ENCODE measurements at regions not wholly inside any gene's neighbourhood (a gene's known extent, or its start where the extent isn't known, plus 50 kb on each side); places are given as distances from the start of the nearest gene placed in this dataset.

DNA sequence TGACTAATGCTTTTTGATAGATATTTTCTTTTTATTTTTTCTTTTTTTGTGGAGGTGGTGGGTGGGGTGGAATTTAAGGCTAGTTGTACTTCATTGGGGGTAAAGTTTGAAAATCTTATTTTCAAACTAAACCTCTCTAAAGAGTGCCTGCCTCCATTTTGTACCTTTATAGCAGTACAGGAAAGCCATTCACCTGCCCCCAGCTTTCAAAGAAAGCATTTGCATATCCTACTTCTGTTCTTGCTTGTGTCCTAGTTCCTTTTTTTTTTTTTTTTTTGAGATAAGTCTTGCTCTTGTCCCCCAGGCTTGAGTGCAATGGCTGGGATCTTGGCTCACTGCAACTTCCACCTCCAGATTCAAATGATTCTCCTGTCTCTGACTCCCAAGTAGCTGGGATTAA, 766.2 kb upstream of the LRRC4C start:
- no peak for DNase-seq

DNA sequence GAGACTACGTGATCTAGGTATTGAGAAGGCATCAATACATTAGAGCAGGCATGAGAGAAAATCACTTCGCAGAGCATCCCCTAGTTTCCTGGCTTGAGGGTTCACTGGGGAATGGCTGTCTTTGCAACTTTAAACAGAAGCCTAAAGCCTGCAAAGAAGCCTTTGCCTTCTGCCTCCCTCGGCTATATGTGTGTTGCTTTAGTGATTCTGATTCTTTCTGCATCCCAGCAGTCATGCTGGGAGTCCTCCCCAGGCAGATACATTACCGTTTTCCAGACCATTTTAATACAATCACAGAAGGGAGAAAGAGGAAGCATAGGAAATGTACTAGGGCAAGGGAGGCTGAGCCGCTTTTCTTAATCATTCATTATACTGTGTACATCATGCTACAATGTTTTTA, 773.2 kb upstream of the LRRC4C start:
- DNase-seq: no peak

DNA sequence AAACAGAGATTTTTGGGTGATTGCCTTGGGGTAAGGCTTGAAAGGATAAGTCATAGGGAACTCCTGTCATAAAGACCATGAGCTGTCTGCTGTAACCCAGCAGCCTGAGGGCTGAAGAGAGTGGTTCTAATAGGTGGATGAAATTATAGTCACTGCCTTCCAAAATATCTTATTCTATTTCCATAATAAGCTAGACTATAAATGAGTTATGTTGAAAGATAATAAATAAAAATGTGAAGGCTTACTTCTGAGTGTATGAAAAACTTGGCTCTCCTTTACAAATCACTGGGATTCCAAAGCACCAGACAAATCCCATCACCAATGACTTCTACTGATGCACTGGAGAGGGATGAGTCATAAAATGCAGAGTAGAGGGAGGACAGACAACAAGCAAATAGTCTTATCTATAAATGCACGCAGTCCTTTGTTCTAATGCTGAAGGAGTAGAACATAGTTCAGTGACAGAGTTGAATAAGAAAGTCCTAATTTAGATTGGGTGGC, 775.0 kb upstream of the LRRC4C start:
- no peak for DNase-seq

DNA sequence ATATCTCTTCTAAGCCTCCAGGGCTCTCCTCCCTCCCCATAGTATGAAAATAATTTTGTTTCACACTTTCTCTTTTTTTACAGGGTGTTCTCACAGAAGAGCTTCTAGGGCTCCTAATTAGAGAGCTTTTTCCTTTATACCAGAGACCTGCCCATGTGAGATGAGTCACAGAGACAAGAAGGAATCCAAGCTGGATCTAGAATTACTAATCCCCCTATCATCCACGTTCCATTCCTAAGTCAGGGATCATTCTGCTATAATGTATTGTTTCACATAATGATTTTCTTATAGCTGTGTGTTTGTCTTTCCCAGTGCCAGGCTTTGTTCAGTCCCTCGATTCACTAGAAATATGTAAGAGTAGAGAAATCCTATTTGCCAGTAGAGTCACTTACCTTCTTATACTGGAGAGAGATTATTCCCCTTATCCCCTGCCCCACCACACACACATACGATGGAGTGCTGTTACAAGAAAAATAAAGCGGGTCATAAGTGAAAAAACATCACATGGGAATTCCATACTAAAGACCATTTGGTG, 778.3 kb upstream of the LRRC4C start:
- DNase-seq: no peak

DNA sequence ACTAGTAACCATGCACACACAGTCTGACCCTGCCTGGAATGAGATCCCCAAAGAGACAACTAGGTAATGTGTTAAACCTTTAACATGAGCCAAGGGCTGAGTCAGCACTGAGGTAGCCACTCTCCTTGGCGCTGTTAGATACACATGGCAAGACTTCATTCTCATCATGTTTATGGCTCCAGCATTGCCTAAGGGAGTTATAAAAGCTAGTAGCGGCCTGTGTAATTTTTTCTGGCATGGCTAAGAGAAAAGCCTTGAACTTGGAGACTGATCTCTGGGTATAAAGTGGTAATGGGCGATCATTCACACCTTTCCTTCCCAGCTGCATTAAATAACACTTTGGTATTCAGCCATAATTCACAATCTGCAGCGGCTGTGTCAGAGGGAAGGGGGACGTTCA, 779.7 kb upstream of the LRRC4C start:
- no peak for DNase-seq

DNA sequence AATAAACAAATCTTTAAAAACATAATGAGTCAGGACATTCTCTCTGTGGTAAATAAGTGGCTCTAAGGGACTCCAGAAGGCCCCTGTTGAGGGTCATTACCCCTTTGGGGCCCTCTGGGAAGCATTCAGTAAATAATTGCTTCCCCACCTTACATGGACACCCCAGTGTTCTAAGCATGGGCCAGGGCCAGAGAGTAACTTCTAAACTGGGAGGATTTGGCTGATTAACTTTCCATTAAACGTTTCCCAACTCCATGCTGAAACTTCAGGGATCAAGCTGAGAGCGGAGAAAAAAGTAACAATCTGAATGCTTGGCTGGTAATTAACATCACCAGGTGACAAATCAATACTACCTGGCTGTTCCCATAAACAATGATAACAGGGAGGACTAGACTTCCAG, 783.9 kb upstream of the LRRC4C start:
- DNase-seq: no peak

DNA sequence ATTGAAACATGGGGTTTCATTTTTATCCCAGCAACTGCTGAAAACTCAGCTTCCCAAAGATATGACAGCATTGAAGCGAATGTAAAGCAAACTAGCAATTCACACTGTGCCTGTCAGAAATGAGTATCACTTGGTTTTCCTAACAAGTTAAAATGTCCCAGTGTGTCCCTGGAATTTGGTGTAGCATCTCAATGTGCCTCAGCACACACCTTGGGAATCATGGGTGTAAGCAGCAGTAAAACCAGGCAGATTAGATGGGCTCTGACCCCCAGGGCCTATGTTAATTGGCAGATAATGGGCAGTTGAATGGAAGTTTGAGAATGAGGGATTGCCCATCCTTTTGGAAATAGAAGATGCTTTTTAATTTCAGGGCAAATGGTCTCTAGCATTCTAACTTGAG, 784.9 kb upstream of the LRRC4C start:
- DNase-seq: no peak

DNA sequence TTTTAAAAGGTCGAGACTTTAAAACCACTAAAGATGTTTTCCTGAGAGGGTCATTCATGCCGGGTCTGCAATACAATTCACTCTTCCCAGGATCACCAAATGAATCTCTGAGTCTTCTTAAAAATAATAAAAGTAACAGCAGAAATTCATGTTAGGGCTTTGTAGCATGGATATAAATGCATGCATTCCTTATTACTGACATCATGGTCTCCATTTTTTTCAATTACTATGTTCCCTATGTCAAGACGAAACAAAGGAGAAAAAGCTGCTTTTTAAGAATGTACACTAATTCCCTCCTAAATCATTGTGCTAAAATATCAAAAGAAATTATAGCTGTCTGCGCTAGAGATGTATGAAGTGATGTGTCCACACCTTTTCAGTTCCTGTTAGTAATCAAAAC, 789.9 kb upstream of the LRRC4C start:
- DNase-seq: no peak

DNA sequence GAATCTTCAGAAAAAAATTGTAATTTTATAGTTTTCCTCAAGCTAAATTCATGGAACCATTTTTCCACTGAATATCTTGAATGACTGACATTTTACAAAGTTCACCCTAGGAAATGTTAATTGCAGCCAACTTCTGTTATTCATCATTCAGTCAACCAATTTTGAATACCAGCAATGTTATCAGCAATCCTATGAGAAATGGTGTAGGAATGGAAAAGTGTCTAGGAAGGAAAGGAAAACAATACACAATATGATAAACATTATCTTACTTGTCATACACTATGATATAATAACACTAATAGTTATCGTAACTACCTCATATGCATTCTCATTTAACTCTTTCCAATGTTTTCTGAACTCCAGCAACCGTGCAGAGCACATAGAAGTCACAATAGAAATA, 790.5 kb upstream of the LRRC4C start:
- DNase-seq: no peak

DNA sequence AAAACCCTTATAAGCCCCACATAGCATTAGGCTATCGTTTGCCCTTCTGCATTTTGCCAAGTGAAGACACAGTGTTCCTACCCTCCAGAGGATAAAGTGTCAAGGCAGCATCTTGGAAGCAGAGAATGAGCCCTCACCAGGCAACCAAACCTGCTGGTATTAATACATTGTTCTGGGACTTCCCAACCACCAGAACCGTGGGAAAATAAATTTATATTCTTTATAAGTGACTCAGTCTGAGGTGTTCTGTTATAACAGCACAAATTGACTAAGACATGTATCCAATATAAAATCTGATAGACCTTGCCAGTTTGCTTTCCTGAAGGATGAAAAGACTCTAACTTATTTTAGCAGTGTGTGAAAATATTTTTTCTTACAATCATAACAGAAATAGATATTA, 792.5 kb upstream of the LRRC4C start:
- no peak for DNase-seq

DNA sequence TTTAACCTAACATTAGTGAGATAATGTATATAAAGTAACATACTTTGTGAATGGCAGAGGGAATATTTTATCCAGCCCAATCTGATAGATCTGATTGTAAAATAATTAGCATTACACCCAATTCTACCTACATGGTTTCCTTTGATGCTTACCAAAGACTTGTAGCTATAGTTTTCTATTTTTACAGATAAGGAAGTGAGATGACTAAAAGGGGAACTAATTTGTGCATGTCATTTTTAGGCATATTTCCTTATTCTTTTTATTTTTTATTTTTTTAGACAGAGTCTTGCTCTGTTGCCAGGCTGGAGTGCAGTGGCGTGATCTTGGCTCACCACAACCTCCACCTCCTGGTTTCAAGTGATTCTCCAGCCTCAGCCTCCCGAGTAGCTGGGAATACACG, 793.7 kb upstream of the LRRC4C start:
- no peak for DNase-seq

DNA sequence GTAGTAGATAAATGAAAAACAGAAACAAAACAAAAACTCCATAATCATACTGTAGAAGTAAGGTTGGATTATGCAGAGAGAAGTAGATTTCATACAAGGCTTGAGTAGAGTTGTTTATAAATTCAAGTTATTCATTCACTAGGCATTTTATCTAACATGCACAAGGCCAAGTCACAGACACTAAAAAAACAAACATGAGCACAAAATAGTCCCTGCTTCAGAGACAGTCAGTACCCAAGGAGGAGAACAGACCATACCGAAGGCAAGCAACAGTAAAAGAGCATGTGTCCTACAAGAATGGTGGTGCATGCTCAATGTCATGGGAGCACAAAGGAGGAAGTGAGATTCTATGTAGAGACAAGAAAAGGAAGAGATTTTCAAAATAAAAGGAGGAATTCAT, 796.5 kb upstream of the LRRC4C start:
- no peak for DNase-seq

DNA sequence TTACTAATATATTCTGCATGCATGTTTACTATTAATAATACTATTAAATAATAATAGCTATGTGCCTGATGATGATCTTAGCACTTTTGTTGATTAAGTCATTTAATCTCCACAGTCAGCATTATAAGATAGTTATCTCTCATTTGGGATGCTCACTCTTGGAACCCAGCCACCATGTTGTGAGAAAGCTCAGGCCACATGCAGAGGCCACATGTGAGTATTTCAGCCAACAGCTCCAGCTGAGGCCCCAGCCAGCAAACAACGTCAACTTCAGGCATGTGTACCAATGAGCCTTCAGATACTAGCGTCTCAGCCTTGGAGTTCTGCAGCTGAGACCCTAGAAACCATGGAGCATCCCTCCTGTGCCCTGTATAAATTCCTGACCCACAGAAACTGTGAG, 798.1 kb upstream of the LRRC4C start:
- no peak for DNase-seq

DNA sequence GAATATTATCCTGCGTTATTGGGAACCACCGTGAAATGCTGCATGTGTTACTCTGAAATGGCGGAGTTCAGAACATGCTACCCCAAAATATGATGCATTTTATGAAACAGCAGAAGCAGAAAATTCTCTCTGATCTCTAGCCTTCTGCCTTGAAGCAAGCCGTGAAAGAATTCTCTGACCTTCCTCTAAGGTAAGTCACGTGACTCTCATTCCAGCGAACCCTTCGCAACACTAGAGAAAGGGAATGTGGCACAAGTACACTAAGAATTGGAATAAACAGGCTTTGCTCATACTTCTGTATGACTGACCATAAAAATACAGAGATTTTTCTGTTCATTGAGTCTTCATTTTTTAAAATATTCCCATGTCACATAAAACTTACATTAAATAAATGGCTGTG, 805.6 kb upstream of the LRRC4C start:
- no peak for DNase-seq

DNA sequence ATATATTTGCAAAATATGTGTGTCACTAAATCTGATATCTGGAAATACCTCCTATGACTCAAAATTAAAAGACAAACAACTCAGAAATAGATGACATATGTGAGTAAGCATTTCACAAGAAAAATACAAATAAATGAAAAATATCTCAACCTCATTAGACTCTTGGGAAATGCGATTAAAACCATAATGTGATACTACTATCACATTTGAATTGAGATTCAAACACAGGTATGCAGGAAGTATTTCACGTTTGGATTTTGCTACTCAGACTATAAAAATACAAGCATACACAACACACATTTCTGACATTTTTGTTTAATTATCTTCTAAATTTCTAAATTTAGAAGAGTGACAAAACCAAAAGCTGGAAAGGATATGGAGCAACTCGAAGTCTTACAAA, 811.9 kb upstream of the LRRC4C start:
- no peak for DNase-seq

DNA sequence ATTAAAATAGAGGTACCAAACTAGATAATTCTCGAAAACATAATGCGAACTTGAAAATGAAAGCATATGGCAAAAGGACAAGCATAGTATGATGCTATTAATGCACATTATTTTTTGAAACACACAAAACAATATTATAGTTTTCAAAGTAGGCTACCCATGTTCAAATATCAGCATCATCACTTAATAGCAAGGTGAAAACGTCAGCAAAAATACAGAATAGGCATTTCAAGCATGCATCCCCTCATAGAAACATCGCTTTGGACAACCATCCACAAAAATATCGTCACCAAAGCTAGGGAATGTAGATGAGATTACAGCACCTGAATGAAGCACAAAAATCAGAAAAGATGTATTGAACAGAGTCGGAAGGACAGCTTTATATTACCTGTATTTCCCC, 814.5 kb upstream of the LRRC4C start:
- no peak for DNase-seq

DNA sequence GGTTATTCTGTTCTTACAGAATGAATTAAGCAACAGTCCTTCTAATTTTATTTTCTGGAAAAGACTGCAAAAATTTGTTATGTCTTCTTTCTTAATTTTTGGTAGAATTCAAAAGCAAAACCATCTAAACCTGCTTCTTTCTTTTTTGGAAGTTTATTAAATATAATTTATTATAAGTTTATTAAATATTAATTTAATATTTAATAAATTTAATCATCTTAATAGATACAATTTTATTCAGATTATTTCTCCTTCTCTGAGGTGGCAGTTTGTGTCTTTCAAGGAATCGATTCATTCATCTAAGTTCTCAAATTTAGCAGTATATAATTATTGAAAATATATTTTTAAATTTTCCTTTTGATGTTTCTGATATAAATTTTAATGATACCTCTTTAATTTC, 837.5 kb upstream of the LRRC4C start:
- no peak for DNase-seq

DNA sequence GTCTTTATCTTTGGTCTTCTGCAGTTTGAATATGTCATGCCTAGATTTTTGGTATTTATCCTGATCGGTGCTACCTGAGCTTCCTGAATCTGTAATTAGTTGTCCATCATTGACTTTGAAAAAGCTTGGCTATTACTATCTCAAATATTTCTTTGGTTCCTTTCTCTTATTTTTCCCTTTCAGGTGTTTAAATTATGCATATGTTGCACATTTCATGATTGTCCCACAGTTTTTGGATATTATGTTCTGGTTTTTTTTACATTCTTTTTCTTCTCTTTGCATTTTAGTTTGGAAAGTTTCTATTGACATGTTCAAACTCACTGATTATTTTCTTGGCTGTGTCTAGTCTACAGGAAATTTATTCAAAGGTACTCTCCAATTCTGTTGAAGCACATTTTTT, 840.3 kb upstream of the LRRC4C start:
- no peak for DNase-seq

DNA sequence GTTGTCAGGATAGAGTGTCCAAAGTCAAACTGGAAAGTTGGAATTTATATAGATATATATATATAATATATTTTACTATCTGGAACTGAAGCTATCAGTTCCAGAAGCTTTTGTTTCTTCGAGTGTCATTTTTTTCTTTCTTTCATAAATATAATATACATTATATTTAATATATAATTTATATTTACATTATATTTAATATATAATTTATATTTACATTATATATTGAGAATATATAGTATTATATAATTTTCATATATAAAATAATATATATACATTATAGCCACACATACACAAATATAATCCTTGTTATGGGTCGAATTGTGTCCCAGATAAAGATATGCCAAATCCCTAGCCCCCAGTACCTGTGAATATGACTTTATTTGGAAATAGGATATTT, 842.3 kb upstream of the LRRC4C start:
- DNase-seq: no peak

DNA sequence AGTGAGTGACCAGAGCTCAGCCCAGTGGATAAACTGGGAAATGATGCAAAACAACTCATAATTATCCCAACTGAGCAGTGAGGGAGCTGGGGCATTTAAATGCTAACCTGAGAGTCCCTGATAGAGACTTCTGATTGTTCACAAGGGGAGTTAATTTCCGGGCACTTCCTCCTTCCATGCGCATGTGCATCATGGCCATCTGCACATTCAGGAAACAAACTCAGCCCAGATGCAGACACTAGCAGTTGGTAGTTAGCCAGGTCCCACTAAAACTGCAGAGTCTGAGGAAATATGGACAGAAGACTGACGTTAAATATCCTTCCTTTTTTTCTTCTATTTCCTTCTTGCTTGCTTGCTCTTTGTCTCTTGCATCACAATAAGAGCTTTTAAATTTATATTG, 852.1 kb upstream of the LRRC4C start:
- DNase-seq: no peak

DNA sequence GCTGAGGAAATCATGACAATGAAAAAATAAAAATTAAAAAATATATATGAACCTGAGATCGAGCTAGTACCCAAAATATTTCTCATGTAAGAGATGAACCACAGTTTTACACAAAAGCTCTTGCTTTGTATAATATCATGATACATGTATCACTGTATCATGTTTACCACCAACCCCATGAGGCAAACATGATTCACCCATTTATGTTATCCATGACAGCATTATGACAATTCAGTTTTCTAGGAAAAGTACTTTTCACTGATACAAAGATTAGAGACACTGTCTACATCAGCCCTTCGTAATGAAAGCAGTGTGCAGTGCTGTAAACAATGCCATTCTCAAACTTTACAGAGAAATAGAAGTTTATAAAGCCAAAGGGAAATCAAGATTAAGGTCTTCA, 852.5 kb upstream of the LRRC4C start:
- DNase-seq: no peak

DNA sequence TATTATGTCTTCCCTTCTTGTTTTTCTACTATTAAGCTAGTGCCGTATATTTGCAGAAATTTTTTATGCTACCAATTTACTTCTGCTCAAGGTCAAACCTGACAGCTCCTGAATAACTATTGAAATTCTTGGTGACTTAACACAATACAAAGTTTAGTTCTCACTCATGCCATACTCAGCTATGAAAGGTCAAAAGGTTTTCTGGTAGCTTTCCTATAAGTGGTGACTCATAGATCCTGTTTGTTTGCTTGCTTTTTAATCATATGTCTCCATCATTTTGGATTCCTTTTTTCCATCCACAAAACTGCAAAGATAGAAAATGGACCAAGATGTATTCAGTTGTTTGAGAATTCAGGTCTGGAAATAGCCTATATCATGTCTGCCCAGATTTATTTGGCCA, 855.8 kb upstream of the LRRC4C start:
- no peak for DNase-seq

DNA sequence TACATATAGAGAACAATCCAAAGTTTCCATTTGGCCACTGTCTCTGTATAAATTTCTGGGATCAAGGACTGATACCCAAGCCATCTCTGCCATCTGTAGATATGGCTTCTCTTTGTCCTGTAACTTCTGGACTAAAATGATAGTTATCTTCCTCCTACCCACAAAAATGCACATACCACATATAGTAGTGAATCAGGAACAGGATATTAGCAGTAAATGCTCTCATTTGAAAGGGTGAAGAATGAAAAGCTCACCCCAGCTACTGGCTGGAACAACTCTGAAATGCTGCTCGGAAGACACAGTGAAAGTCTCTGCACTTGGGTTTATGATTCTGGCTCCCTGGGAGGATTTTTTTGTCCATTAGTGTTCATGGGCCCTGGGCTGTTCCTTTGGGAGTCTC, 856.4 kb upstream of the LRRC4C start:
- no peak for DNase-seq

DNA sequence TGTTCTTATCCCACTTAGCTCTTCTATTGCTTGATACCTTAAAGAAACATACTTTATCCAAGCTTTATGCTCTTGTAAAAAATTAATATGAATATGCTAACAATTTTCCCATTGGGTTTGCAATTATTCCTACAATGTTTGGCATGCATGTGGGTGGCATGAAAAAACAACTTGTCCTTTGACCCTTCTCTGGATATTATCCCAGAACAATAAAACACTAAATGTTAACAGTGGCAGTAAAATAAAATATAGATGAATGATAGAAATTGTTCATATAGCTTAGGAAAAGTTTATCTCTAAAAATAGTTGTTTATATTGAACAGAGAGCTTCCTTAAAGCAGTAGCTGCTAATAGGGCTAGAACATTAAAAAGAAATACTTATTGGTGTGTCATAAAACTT, 860.5 kb upstream of the LRRC4C start:
- no peak for DNase-seq

DNA sequence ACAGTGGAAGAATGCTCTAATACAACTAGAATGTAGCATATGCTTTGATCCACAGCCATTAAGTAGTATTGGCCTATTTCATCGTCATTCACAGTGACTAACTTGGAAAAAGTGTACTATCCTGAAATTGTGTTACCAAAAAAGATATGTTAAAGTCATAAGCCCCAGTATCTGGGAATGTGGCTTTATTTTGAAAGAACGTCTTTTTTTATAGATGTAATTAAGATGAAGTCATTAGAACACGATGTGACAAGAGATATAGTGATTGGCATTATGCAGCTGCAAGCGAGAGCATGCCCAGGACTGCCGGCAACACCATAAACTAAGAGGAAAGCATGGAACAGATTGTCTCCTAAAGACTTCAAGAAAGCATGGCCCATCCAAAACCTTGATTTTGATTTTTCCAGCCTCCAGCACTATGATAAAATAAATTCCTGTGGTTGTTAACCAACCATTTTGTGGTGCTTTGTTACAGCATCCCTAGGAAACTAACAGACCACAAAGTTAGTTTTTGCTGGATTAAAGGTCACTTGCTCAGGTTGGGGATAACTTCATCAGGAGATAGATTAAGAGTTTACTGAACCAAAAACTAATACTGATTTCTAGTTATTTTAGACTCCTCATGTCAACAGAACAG, 870.6 kb upstream of the LRRC4C start:
- no peak for DNase-seq
